ENCODE measurements at regions not wholly inside any gene's neighbourhood (a gene's known extent, or its start where the extent isn't known, plus 50 kb on each side); places are given as distances from the start of the nearest gene placed in this dataset.
A peak's percentile ranks its signal among the peaks of the same experiment; 100 is the strongest.
"Not testable (repeated sequence)": the region's sequence is repeated elsewhere in the genome, so short reads cannot be mapped to it uniquely, and the experiment has no call there.

DNA sequence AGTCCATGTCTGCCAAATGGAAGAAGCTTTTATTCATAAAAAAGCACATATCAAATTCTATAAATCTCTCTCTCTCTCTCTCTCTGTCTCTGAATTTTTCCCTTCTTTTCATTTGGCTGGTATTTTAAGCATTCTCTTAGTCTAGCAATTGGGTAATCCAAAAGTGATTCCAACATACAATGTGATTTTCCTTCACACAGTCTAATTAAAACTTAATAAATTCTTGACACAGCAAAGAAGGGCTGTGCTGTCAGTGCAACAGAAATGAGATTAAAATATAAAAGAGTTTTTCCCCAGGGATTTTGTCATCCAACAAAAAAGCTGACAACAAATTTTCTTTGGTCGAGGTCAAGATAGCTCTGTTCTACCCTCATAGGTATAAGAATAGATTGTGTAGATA is 216.9 kb downstream of the CENPC start:
- DNase-seq = no peak

DNA sequence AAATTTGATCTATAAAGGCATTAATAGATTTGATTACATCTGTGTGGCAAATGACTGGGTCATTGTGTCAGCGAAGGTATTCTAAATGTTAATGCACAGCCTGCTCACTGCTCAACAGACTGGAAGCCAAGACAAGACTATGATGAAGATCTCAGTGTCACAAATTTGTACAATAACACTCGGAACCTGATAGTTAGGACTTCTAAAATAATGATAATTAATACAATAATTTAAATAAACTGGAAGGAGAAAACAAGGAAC is 217.4 kb downstream of the CENPC start:
- no peak for DNase-seq

DNA sequence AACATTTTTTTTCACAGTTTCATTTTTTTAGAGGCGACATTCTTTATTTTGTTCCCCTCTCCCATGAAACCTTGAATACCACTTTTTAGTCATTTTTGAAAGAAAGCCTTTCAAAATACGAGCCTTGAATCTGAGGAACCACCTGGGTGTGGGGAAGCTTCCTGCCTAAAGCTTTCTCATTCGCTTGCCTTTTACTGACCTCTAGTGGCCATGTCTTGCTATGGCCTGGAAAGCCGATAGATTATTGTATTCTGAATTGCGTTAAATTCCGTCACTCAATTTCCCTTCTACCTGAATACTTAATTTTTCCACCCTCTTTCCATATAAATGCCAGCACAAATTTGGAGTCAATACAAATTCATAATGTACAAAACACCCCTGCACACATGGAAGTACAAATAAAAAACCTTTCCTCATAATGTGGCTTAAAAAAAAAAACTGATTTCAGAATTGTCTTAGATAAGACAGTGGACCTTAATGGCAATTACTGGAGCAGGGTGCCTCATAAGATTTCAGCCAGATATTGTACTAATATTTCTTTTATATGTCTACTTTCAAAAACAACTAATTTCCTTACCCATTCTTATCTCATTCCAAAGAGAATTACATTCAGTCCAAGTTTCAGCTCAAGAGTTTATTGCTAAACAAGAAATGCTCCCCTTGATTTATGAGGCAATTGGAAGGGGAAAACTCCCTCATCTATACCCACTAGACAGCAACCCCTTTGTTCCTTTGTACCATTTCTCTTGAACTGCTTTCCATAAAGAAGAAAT is 217.9 kb downstream of the CENPC start:
- peak; percentile 62 for DNase-seq

DNA sequence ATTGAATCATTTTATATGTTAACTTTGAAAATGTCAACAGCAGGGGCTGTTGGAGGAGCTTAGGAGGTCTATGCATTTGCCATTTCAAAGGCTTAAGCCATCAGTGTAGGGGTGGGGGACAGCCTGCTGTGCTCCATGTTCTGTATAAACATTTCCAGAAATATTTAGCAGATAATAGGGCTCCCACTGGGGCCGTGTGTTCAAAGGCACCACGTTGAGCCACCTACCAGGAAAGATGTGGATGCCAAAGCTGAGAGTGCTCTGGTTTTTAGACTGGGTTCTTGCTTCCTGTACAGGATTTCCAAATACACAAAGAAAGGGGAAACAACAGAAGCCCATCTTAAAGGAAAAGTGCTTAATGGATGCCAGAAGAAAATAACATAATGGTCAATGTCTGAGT is 219.5 kb downstream of the CENPC start:
- no peak for DNase-seq

DNA sequence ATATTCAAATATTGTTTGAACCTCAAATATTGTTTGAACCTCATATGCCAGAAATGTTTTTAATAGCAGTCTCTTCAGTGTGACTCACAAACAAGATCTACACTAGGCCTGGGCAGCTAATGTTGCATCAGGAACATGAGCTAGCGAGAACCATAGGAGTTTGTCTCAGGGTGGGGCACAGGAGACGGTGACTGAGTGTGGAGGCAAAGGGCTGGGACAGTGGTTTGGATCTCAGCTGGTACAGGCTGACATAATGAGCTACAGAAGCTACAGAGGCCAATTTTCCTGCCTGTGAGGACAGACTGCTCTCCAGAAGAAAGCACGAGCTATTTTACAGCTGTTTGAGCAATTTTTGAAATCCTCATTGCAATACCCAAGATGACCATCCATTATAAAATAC is 224.7 kb downstream of the CENPC start:
- no peak for DNase-seq

DNA sequence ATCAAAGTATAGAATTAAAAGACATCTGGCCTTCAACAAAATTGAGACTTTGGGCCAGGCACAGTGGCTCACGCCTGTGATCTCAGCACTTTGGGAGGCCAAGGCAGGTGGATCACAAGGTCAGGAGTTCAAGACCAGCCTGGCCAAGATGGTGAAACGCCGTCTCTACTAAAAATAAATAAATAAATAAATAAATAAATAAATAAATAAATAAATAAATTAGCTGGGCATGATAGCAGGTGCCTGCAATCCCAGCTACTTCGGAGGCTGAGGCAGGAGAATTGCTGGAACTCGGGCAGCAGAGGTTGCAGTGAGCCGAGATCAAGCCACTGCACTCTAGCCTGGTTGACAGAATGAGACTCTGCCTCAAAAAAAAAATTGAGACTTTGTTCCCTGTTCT is 225.7 kb downstream of the CENPC start:
- not testable (repeated sequence) for DNase-seq

DNA sequence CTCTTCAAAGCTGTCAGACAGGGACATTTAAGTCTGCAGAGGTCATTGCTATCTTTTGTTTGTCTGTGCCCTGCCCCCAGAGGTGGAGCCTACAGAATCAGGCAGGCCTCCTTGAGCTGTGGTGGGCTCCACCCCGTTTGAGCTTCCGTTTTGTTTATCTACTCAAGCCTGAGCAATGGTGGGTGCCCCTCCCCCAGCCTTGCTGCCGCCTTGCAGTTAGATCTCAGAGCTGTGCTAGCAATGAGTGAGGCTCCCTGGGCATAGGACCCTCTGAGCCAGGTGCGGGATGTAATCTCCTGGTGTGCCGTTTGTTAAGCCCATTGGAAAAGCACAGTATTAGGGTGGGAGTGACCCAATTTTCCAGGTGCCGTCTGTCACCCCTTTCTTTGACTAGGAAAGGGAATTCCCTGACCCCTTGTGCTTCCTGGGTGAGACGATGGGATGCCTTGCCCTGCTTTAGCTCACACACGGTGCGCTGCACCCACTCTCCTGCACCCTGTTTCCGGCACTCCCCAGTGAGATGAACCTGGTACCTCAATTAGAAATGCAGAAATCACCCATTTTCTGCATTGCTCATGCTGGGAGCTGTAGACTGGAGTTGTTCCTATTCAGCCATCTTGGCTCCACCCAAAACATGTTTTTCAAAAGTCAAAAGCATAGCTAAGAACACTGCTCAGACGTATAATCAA is 244.7 kb downstream of the CENPC start:
- not testable (repeated sequence) for DNase-seq

DNA sequence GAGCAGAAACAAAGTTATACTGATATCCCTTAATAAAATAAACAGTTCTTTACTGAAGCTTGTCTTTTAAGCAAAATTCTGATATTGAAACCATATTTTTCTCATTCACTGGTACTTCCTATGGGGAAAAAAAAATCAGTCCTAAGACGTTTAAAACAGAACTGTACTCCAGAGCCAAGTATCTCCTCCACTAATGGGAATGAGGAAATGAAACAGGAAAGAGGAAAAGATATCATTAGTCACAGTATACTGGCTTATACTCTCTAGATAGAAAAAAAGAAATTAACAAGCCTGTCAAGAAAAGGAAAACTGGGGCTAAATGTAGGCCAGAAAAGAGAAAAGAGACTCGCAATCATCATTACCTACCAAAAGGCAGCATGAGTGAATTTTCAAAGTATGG is 252.7 kb downstream of the CENPC start:
- no peak for DNase-seq

DNA sequence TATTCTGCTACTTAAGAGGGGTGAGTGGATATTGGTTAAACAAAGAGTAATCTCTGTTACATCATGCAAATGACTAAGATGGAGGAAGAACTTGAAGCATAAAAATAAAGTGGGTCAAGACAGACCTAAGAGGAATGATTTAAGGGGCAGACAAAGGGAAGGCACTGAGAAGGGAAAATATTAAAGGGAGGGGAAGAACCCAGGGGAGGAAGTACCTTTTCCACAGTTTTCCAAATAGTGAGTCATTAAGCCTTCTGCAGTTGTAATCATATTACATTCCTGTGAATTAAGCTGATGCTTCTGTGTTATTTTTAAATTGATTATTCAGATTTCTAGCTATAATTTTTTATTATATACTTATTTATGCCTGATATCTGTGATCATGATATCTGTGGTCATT is 253.3 kb downstream of the CENPC start:
- no peak for DNase-seq

DNA sequence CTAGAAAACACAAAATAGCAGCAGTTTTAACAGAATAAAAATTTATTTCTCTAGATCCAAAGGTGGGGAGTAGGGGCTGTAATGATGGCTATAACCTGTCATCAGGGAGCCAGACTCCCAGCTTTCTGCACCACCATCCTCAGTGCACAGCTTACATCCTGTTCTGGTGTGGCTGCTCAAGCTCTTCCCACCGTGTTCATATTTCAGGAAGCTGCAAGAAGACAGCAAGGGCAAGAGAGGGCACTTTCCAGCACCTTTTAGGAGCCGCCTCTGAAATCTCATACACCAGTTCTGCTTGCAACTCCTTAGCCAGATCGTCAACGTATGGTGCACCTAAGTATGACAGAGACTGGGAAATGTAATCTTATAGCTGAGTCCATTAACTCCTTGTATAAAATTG is 253.7 kb downstream of the CENPC start:
- no peak for DNase-seq

DNA sequence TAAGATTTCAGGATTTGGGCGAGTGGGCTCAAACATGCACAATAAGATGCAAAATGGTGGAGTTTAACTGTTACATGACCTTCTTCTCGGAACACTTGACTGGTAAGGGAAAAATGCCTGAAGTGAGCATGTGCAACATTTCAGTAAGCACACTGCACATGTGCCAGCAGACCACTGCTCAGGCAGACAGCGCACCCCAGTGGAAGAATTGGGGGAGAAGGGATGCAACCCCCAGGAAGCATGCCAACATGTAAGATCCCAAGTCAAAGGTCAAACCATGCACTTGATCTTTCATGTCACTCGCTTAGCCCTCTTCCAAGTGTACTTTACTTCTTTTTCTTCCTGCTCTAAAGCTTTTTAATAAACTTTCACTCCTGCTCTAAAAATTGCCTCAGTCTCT is 256.3 kb downstream of the CENPC start:
- DNase-seq = no peak

DNA sequence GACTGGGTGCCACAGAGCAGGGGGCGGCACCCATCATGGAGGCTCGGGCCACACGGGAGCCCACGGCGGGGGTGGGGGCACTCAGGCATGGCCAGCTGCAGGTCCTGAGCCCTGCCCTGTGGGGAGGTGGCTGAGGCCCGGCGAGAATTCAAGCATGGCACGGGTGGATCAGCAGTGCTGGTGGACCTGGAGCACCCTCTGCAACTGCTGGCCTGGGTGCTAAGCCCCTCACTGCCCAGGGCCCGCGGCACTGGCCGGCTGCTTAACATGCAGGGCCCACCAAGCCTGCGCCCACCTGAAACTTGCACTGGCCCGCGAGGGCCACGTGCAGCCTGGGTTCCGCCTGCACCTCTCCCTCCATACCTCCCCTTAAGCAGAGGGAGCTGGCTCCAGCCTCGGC is 258.6 kb downstream of the CENPC start:
- no peak for DNase-seq

DNA sequence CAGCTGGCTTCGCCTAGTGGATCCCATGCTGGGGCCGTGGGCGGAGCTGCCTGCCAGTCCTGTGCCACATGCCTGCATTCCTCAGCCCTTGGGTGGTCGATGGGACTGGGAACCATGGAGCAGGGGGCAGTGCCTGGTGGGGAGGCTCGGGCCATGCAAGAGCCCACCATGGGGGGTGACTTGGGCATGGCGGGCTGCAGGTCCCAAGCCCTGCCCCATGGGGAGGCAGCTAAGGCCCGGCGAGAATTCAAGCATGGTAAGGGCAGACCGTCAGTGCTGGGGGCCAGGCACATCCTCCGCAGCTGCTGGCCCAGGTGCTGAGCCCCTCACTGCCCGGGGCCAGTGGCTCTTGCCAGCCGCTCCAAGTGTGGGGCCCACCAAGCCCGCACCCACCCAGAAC is 262.6 kb downstream of the CENPC start:
- no peak for DNase-seq

DNA sequence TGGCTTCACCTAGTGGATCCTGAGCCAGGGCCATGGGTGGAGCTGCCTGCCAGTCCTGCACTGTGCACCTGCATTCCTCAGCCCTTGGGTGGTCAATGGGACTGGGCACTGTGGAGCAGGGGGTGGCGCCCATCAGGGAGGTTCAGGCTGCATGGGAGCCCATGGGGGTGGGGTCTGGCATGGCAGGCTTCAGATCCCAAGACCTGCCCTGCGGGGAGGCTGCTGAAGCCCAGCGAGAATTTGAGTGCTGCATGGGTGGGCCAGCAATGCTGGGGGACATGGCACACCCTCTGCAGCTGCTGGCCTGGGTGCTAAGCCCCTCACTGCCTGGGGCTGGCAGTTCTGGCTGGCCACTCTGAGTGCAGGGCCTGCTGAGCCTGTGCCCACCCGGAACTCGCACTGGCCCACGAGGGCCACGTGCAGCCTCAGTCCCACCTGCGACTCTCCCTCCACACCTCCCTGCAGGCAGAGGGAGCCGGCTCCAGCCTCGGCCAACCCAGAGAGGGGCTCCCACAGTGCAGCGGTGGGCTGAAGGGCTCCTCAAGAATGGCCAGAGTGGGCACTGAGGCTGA is 270.0 kb downstream of the CENPC start:
- no peak for DNase-seq

DNA sequence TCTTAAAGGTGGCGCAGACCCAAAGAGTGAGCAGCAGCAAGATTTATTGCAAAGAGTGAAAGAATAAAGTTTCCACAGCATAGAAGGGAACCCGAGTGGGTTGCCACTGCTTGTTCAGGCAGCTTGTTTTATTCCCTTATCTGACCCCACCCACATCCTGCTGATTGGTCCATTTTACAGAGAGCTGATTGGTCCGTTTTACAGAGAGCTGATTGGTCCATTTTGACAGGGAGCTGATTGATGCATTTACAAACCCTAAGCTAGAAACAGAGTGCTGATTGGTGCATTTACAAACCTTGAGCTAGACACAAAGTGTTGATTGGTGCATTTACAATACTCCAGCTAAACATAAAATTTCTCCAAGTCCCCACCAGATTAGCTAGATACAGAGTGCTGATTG is 270.6 kb downstream of the CENPC start:
- not testable (repeated sequence) for DNase-seq

DNA sequence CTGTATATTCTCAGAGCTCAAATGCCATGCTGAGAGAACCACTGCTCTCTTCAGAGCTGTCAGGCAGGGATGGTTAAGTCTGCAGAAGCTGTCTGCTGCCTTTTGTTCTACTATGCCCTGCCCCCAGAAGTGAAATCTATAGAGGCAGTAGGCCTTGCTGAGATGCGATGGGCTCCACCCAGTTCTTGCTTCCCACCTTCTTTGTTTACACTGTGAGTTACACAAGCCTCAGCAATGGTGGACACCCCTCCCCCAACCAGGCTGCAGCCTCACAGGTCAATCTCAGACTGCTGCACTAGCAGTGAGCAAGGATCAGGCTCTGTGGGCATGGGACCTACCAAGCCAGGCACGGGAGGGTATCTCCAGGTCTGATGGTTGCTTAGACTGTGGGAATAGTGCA is 271.6 kb downstream of the CENPC start:
- no peak for DNase-seq

DNA sequence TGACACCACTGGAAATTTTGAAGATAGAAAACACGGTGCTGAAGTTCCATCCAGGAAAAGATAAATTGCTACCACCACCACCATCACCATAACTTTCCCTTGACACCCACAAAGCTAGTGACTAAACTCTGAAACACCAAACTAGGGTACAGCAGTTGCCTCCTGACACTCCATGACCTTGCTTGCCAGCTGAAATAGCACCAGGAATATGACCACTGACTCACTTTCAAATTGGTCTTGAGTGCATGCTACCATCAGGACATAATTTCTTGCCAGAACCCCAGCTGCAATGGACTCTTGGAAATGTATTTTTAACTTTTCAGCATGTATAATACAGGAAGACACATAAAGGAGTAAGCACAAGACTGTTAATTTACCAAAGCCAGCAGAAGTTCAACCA is 283.3 kb downstream of the CENPC start:
- DNase-seq = no peak

DNA sequence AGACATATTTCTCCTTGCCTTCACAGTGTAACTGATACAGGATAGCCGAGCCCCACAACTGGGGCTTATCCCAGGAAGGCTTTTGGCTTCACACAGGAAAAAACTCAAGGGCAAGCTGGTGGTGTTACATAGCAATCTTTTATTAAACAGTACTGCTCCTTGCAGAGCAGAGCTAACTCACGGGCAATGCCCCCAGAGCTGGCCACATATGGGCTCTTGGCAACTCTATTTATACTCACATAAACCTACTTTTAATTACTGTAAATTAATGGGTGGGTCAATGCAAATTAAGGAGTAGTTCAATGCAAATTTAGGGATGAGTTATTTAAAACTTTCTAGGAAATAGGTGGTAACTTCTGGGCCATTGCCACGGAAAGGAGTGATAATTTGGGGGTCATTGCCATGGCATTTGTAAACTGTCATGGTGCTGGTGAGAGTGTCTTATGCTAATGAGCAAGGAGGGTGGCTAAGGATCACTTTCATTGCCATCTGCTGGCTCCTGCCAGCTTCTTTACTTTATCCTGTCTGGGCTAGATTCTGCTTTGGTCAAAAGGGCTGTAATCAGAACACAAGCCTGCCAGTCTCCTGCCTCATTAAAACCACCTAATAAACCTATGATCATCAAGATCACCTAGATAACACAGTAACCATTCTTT is 288.8 kb downstream of the CENPC start:
- DNase-seq = no peak

DNA sequence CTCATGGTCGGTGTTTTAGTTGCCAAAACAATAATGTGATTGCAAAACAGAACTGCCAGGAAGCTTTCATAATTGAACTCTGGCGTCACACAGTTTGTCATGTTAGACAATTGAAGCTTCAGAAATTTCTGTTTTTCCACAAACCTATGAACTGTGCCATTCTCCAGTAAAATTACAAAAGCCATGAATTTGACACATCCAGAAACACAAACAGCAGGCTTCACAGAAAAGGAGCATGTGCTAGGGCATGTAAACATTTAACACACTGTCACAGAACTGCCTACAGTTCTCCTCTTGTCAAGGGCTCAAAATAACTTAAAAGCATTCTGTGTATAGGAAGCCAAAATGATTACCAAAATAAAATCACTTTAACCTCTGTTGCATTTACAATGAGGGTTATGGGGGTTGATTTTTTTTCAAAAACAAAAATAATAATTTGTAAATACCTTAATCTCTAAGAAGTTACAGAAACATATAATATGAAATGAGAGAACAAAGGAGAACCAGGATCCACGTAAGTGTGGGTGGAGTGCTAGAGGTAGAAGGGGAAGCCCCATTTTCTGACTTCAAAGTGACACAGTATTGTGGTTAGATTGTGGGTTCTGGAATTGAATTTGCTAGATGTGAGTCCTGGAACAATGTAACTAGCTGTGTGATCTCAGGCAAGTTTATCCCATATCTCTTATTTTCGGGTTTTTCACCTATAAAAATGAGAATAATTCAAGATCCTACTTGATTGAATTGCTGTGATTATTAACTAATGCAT is 295.0 kb downstream of the CENPC start:
- no peak for DNase-seq

DNA sequence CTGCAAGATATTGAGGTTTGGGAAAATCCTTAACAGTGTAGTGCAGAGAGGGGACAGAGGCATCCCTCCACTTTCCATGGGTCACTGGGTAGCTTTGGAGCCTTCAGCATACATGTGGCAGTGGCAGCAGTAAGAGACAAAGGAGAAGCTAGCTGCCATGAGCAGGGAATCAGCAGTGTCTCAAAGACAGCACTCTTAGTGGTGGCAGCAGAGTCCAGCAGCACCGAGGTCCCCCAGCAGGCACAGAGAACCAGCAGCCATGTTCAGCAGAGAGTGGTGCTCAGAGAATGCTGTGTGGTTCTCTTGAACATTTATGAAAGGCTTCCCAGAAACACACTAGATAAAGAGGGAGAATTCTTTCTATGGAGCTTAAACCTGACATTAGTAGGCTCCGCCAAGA is 308.5 kb downstream of the CENPC start:
- no peak for DNase-seq

DNA sequence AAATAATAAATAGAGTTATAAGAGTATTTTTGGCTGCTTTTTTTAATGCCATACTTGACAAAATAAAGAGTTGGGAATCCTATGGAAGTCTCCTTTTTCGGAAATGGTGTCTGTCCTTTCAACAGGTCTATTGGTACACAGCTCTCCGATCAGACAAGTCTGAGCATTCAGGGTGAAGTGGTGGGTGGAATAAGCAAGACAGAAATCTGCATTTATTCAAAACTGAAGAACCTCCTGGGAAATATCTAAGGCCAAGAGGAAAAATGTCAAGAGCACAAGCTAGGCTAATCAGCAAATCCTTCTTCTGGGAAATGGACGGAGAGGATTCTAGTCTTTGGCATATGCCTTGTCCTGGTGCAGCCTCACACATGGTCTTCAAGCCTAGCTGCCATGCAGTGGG is 309.0 kb downstream of the CENPC start:
- DNase-seq = no peak

DNA sequence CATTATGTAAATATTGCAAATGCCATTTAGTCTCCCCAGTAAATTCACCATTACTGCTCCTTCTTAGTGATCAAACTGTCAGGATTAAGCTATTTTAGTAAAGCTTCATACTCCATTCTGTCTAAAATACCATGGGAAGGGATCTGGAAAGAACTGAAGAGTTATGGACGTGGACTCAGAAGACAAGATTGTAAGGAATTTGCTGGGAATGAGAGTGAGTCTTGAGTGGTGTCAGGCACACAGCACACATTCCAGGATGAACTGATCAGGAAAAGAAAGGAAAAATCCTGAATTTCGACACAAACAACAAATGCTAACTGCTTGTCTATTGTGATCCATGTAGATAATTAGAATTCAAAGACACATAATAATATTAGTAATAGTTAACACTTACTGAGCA is 311.0 kb downstream of the CENPC start:
- no peak for DNase-seq

DNA sequence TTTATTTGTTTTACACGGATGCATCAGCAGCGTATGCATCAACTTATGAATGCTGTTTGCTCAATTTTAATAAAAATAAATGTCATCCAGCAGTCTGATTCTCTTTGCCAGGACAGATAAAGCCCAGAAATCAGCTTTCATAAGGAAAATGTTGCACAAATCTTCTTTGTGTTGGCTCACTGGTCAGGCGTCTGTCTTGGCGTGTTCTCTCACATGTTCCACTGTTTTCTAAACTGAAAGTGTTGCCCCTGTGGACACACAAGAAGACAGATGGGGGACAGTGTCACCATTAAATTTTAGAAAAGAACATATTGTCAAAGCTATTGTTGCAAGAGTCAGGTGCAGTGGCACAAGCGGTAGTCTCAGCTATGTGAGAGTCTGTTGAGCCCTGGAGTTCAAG is 316.2 kb downstream of the CENPC start:
- no peak for DNase-seq

DNA sequence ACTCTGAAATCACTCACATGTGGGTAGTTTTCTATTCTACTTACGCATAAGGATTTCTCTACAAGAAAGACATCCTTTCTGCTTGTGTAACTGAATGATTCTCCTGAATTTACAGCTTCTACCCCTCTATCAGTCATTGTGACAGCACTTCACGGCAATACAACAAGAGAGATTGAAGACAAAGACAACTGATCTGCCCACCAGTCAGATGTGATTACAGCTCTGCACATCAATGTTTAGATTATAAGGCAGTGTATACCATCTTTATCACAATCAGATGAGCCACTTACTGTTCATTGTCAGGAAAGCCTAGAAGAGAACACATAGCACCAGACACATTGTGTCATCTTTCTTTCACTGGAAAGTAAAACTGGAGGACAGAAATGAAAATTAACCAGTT is 324.4 kb downstream of the CENPC start:
- no peak for DNase-seq
